ENCODE measurements at regions not wholly inside any gene's neighbourhood (a gene's known extent, or its start where the extent isn't known, plus 50 kb on each side); places are given as distances from the start of the nearest gene placed in this dataset.

GRCh38 chr13:104872153-104872552 is 1663.3 kb downstream of the EFNB2 start:
- WGBS, 2 donors: 63 to 74% methylated on average over 4 of the region's 4 CpGs
- DNase-seq (ENCODE audit: low spot score in 2 of 2): no peak
- TF ChIP-seq POLR2A (IDR thresholded peaks at IDR 0.05): no peak
- no peak for TF ChIP-seq CTCF (IDR thresholded peaks at IDR 0.05)
- intact Hi-C loops (cut with DNase I; ENCODE audit: low total_unique reads): no loop called here
- H3K4me3 ChIP-seq (ENCODE audit: low read depth, poor library complexity, severe bottlenecking): no peak overlapping the region

GRCh38 chr13:104871456-104871855 is 1664.0 kb downstream of the EFNB2 start:
- 85 to 91% methylated on average over 3 of the region's 3 CpGs for WGBS, 2 donors
- no peak overlapping the region for H3K4me3 ChIP-seq (ENCODE audit: low read depth, poor library complexity, severe bottlenecking)
- no peak for DNase-seq (ENCODE audit: low spot score in 2 of 2)
- TF ChIP-seq POLR2A (IDR thresholded peaks at IDR 0.05) (no peak), CTCF (IDR thresholded peaks at IDR 0.05) (no peak)
- intact Hi-C loops (cut with DNase I; ENCODE audit: low total_unique reads): no loop called here

- DNase-seq (ENCODE audit: low spot score in 2 of 2): no peak
- H3K4me3 ChIP-seq (ENCODE audit: low read depth, poor library complexity, severe bottlenecking): no peak overlapping the region
- TF ChIP-seq POLR2A (IDR thresholded peaks at IDR 0.05) (no peak), CTCF (IDR thresholded peaks at IDR 0.05) (no peak)
- intact Hi-C loops (cut with DNase I; ENCODE audit: low total_unique reads): no loop called here
Observed at GRCh38 chr13:104869501-104869900, 1666.0 kb downstream of the EFNB2 start.

- DNase-seq (ENCODE audit: low spot score in 2 of 2): no peak
- H3K4me3 ChIP-seq (ENCODE audit: low read depth, poor library complexity, severe bottlenecking): no peak overlapping the region
- intact Hi-C loops (cut with DNase I; ENCODE audit: low total_unique reads): no loop called here
- WGBS, 2 donors: 65 to 96% methylated on average over 2 of the region's 2 CpGs
- no peak for TF ChIP-seq POLR2A (IDR thresholded peaks at IDR 0.05)
Observed at GRCh38 chr13:104868806-104869205, 1666.7 kb downstream of the EFNB2 start.

GRCh38 chr13:104855581-104855980 is 1679.9 kb downstream of the EFNB2 start:
- TF ChIP-seq CTCF (IDR thresholded peaks at IDR 0.05) (no peak), POLR2A (IDR thresholded peaks at IDR 0.05) (no peak)
- WGBS, 2 donors: 71 to 97% methylated on average over 1 of the region's 1 CpG

GRCh38 chr13:104854698-104855097 is 1680.8 kb downstream of the EFNB2 start:
- DNase-seq (ENCODE audit: low spot score in 2 of 2): no peak
- TF ChIP-seq CTCF (IDR thresholded peaks at IDR 0.05): no peak
- TF ChIP-seq POLR2A (IDR thresholded peaks at IDR 0.05): no peak
- WGBS, 2 donors: 93 to 96% methylated on average over 5 of the region's 5 CpGs
- intact Hi-C loops (cut with DNase I; ENCODE audit: low total_unique reads): no loop called here
- H3K4me3 ChIP-seq (ENCODE audit: low read depth, poor library complexity, severe bottlenecking): no peak overlapping the region

More at GRCh38 chr13:104855581-104855980, 1679.9 kb downstream of the EFNB2 start:
- intact Hi-C loops (cut with DNase I; ENCODE audit: low total_unique reads): no loop called here
- no peak overlapping the region for H3K4me3 ChIP-seq (ENCODE audit: low read depth, poor library complexity, severe bottlenecking)
- DNase-seq (ENCODE audit: low spot score in 2 of 2): no peak

Measured in lower leg skin (tissue), 4 donors.